Eye (tissue), 1 donor: ENCODE measurements at regions not wholly inside any gene's neighbourhood (a gene's known extent, or its start where the extent isn't known, plus 50 kb on each side); places are given as distances from the start of the nearest gene placed in this dataset.

Experiments
- DNase-seq: peaks from one replicate; pipeline ENCODE4 v3.0.0-alpha.2; 2015

DNA sequence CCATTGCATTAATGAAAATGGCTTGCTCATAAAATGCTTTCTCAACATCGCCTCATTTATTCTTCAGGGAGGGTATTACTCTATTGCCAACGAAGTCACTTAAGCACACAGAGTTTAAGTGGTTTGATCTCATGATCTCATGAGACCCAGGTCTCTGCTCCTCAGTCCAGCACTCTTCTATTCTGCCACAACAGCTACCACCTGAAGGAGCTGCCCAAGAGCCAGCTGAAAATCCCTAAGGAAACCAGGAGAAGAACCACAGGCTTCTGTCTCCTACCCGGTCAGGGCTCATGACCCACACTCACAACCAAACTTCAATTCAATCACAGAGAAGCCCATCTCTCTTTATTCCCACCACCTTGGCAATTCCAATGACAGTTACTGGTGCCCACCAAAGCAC, 85.5 kb upstream of the GPM6B start:
- DNase-seq, result no peak

DNA sequence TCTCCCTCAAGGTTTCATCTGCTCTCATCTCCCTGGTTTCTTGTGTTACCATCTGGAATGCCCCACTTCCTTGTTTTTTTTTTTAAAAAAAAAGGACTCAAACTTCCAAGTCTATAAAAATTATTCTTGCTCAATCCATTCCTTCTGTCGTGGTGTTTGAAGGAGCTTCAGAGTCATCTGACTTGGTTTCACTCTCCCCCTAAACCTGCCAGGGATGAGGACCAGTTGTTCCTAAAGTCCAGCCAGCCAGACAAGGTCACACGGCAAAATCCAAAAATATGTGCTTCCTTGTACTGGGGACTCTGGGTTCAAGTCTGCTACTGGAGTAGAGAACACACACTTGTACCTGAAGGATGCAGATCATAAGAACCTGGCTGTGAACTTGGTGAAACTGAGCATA, 84.5 kb upstream of the GPM6B start:
- no peak for DNase-seq

DNA sequence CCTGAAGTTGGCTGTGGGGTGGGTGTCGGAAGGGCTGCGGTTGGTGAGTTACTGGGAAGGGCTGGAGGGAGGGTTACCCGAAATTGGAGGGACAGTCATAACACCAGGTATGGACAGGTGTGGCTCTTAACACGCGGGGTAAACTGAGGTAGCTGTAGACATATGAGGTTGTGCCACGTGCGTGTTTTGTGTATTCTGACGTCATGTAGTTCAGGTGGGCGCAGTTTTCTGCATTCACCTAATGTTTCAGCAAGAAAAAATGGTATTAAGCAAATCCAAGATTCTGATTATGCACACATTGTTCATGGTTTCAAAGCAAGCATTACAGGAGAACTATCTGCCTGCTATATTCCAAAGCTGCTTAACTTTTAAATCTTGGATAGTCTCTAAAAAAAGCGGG, 83.5 kb upstream of the GPM6B start:
- no peak for DNase-seq

DNA sequence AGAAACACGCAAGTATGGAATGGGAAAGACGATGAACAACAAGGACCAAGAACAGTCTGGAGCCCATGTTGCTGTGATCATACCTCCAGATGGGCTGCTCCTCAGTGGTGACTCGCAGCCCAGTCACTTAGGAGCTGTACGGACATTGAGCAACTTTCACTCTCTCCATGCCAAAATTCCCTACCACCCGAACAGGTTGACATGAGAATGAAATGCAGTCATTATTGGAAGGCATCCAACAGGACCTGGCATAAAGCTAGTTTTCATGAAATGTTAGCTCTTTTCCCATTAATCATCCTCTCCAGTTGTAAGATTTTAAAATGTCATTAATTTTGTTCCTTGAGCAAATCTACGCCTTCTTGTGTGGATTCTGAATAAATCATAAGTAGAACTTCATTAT, 82.7 kb upstream of the GPM6B start:
- no peak for DNase-seq

DNA sequence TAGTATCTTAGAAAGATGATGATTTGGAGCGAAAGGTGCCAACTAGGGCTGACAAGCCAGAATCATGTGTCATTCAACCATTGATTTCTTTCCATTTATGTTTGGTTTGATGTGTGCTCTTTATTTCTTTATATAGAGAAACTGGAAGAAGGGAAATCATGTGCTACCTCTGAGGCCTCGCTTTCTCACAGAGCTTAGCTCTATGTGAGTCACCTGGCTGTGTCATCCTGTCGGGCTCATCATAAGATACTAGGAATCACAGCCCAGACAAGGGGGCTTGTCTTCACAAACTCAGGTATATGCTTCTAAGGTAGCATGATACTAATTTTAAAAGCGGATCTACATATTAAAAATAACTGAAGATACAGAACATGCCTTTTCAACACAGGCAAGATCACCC, 81.7 kb upstream of the GPM6B start:
- DNase-seq, result no peak

DNA sequence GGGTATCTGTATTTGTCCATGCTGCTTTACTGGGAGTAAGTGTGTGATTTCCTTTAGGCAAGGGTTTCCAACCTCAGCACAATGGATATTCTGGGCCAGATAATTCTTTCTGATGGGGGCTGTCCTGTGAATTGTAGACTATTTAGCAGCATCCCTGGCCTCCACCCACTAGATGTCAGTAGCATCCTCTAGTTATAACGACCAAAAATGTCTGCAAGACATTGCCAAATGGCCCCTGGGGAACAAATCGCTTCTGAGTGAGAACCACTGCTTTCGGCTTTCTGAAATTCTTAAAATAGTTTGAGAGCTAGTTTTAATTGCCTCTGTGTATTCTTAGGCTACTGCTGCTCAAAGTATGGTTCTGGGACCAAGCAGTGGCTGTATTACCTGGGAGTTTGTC, 81.2 kb upstream of the GPM6B start:
- peak; percentile 38 for DNase-seq

DNA sequence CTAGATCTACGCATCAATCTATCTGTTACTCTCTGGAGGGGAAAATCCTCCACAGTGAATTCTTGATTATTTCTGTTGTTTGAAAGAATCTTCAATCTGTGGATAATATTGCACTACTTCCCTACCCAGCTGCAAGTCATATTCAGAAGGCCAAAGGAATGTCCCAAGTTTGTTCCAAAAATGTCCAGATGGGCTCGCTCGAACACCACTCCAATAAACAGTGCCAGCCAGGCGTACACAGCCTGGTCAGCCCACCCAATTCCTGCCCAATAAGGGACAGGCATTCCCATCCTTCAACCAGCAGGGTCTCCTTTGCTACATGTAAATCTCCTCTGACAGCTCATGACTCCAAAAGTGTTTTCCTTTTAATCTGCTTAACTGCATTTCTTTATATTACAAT, 80.7 kb upstream of the GPM6B start:
- peak; percentile 17 for DNase-seq

DNA sequence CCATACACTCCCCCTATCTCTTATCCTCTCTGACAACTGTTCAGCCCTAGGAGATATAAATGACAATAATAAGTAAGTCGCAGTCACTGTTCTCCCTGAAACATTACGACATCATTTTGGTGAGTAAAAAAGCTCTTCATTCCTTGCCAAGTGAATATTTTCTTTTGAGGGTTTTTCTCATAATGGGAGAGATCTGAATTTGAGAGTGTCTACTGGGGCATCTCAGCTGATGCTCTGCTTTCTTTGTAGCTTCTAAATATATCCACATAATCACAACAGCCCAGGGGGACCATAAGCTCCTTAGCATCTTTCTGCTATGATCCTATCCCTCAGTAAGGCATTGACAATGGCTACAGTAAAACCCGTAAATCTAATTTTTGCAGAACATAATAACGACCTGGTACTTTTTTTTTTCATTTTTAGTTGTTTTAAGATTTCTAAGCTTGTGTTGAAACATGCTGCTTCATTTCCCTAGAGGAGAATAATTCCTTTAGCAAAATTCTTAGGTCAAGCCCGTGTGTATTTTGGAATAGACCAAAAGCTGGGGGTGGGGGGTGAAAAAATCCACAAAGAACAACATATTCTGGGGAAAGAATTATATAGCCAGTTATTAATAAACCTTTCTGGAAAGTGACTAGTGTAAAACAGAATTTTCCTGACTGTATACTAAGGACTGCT, 78.1 kb upstream of the GPM6B start:
- peak; percentile 4 for DNase-seq

DNA sequence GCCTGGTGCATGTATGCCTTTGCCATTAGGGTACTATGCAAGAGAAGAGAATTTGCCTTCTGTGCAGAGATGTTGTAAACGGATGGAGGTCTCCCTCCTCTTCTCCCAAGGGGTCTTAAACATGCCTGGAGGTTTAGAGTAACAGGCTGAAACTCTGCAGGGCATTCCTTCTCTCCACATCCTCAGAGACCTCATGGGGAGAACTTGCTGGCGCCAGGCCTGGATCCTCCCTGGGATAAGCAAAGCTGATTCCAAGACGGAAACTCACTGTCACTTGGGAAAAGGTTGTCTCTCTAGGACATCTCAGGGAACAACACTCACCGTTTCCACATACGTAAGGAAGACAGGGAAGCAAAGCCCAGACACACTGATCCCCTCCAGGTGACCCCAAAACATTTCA, 76.9 kb upstream of the GPM6B start:
- DNase-seq, result no peak

DNA sequence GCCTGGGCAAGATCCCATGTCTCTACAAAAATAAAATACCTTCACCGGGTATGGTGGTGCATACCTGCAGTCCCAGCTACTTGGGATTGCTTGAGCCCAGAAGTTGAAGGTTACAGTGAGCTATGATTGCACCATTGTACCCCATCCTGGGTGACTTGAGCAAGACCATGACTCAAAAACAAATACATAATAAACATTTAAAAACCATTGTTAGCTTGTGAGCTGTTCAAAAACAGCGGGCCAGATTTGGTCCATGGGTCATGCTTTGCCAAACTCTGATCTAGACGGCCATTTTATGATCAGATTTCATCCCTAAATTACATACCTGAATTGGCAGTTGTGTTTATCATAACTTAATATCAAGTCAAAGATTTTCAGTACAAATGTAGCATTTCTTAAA, 76.0 kb upstream of the GPM6B start:
- no peak for DNase-seq

DNA sequence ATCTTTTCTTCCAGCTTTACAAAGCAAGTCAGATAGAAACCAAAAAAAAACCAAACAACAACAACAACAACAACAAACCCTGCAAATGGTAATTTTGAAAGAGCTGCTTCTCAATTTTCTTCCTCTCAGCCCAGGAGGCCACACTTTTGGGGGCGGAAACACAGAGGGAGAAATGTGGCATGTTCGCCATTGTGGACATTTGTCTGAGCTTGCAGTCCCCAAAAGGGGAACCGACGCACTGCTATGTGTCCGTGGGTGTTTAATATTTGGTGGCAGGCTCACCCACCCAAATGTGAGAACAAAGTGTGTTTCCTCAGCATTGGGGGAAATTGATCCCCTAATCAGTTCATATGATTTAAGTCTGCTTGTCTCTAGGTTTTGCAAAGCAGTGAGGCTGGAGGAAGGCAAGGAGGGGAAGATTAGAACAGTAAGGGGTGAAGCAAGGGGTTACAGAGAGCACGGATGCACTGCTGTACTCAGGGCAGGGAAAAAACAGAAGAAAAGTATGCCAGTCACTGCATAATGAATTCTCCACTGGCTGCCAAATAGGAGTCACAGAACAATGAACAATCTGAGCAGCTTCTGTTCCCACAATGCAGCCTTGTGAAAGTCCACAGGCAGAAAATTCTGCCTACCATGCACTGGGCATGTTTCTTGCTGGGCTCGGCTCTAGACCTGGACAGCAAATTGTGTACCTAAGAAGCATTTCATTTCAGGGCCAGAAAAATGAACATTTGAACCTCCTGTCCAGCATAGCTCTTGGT, 74.7 kb upstream of the GPM6B start:
- peak; percentile 17 for DNase-seq

DNA sequence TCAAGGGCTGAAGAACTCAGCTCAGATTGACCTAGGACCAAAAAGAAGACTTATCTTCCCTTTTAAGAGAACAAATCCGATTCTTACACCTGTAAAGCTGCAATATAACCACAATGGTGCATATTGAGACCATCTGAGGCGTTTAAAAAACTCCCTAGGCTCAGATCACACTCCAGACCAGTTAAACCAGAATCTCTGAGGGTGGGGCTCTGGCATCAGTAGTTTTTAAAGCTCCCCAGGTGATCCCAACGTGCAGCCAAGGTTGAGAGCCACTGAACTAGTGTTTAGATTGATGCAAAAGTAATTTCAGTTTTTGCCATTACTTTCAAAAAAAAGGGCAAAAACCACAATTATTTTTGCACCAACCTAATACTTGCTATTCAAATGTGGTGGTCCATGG, 73.9 kb upstream of the GPM6B start:
- DNase-seq, result no peak

DNA sequence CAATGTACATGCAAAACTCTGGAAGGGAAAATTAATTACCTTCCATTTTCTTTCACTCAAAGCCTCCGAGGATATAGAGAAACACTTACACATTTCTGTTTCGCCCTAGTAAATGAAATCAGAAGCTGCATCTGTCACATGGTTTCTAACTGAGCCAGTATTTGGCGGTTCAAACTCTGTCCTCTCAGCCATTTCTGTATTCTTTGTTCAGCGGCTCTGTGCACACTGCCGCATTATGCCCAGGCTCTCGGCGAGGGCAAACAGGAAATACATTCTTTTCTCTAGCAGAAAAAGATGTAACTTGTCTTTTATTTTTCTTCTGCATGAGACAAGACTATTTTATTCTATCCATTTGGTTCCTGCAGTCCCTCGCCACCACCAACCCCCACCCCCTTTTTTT, 71.4 kb upstream of the GPM6B start:
- no peak for DNase-seq

DNA sequence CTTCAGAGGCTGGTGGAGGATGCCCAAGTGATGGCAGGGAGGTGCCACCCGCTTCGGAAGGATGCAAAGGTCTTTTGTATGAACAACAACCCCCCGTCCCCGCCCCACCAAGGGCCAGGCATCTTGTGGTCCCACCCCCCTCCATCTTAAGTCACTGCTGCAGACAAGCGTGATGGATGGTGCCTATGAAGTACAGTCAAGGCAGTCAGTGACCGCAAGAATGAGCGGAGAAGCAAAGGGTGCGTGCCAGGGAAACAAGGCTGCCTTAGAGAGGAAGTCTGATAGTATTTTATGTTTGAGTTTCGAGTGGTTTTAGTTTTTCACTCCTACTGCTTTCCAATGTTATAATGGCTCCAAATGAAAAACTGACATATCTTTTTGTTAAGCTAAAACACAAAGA, 68.7 kb upstream of the GPM6B start:
- DNase-seq, result no peak

DNA sequence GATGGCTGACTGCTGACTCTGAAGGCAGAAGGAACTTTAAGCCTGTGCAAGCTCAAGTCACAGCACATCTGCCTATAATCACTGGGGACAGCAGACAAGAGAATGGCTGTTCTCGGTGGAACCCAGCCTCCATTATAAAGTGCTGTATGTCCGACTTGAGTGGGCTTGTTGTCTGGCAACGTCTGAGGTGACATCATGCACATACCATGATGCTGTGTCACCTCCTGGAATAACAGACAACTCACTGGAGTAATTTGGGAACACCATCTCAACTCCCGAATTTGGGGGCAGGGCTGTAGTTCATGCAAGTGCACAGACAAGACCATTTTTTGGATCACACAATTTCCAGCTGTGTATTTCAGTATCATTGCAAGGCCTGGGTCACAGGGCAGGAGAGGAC, 59.8 kb upstream of the GPM6B start:
- DNase-seq, result no peak

DNA sequence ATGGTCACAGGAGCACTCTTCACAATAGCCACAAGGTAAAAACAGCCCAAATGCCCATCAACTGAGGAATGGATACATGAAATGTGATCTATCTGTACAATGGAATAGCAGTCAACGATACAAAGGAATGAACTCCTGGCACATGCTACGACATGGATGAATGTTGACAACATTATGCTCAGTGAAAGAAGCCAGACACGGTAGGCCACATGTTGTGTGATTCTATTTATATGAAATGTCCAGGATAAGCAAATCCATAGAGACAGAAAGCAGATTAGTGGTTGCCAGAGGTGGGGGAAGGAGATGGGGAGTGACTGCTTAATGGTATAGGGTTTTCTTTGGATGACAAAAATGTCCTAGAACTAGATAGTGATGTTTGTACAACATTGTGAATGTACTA, 58.7 kb upstream of the GPM6B start:
- no peak for DNase-seq

DNA sequence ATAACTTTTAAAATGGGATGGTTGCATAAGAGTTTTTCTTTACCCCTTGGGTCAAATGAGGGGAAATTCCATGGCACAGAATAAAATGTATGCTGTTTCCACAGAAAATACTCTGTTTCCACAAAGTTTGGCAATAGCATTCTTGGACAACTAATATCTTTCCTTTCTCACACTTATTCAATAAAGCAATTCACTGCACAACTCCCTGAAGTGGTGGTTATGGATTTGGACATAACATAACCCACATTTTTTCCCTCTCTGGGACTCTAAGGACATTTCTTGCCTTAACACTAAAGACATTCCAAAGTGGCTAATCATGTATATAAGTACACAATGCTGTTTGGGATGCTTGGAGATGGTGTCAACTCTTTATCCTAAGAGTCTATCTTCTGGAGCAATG, 51.7 kb upstream of the GPM6B start:
- no peak for DNase-seq
